Body of pancreas (tissue), 4 donors: ENCODE measurements at regions not wholly inside any gene's neighbourhood (a gene's known extent, or its start where the extent isn't known, plus 50 kb on each side); places are given as distances from the start of the nearest gene placed in this dataset.

Experiments
- POLR2A ChIP-seq, 3 donors: fragments of 450-650 bp; IDR thresholded peaks; one replicate each; pipeline ENCODE4 v1.6.1; 2016; ENCODE audit warnings: antibody characterized with exemption in 3 of 3, mild to moderate bottlenecking in 2 of 3
- TF ChIP-seq, protein P1 (sequence below), 7 experiments: fragments of 450-650 bp in 4 of 7; fragments of 200-600 bp in 3 of 7; sonication (generic) in 3 of 7; IDR thresholded peaks; one replicate each; pipeline ENCODE4 v1.5.1; 2016 to 2019; ENCODE audit warnings: antibody characterized with exemption in 7 of 7

- TF ChIP-seq POLR2A (IDR thresholded peaks at IDR 0.05), result no peak
- TF ChIP-seq, protein P1, sequence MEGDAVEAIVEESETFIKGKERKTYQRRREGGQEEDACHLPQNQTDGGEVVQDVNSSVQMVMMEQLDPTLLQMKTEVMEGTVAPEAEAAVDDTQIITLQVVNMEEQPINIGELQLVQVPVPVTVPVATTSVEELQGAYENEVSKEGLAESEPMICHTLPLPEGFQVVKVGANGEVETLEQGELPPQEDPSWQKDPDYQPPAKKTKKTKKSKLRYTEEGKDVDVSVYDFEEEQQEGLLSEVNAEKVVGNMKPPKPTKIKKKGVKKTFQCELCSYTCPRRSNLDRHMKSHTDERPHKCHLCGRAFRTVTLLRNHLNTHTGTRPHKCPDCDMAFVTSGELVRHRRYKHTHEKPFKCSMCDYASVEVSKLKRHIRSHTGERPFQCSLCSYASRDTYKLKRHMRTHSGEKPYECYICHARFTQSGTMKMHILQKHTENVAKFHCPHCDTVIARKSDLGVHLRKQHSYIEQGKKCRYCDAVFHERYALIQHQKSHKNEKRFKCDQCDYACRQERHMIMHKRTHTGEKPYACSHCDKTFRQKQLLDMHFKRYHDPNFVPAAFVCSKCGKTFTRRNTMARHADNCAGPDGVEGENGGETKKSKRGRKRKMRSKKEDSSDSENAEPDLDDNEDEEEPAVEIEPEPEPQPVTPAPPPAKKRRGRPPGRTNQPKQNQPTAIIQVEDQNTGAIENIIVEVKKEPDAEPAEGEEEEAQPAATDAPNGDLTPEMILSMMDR (IDR thresholded peaks at IDR 0.05), result no peak
These were observed 128.2 kb downstream of the ARSF start for GRCh38 chrX:3169421-3169820.
